ENCODE measurements at regions not wholly inside any gene's neighbourhood (a gene's known extent, or its start where the extent isn't known, plus 50 kb on each side); places are given as distances from the start of the nearest gene placed in this dataset.

- TF ChIP-seq CTCF (IDR thresholded peaks at IDR 0.05) (no peak), EZH2phosphoT487 (IDR thresholded peaks at IDR 0.05) (no peak)
Measured at GRCh38 chr4:156241896-156242295, 288.2 kb upstream of the CTSO start.

Data from neural progenitor cell (in vitro differentiated cells).